Middle frontal gyrus (tissue), 1 donor: ENCODE measurements at regions not wholly inside any gene's neighbourhood (a gene's known extent, or its start where the extent isn't known, plus 50 kb on each side); places are given as distances from the start of the nearest gene placed in this dataset.

Experiments
- DNase-seq: peaks from one replicate; pipeline ENCODE4 v3.0.0-alpha.2; 2015; ENCODE audit warnings: low spot score; ENCODE audit errors: extremely low spot score

DNA sequence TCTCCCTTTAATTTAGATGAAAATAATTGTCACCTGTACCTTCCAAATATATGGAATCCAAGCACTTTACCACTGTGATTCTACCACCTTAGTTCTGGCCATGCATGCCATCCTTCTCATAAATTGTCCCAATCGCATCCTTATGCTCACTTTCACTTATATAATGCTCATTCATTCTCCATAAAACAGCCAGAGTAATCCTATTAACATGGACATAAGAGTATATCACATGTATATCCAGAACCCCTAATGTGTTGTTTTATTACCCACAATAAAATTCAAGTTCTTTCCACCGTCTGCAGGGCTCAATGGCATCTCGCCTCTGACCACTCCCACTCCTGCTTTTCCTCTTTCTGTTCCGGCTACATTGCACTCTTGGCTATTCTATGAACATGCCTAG is 597.5 kb upstream of the MIR17HG start:
- DNase-seq: no peak

DNA sequence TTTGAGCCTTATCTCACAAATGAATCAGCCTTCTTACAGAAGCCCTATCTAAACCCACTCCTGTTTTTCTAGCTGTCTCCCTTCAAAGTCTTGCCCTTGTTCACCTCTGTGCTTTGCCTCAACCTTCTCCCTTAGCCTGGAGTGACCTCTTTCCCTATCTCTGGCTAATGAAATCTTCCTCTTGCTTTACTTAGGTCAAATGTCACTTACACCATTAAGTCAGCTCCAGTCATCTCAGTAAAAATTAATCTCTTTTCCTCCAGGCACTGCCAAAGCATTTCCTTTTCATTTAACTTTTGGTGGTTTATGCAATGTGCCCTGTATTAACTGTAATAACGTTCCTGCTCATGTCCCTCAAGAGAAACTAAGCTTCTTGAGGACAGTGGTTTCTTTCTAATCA is 596.5 kb upstream of the MIR17HG start:
- DNase-seq: no peak

DNA sequence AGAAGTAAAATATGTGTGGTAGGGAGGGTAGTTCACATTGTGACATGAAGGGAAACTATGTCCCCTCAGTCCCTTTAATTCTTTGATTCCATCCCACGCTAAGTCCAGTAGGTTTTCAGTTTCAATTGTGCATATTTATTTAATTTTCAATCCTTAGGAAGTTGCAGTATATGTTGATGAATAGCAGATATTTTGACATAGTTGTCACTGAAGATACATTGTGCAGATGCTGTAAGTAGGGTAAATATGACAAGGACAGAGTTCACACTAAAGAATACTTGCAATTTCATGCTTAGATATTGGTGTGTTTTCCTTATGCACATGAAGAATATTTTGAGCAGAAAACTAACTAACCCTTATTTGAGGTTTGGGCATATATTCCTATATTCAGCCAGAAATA is 595.4 kb upstream of the MIR17HG start:
- DNase-seq: no peak

DNA sequence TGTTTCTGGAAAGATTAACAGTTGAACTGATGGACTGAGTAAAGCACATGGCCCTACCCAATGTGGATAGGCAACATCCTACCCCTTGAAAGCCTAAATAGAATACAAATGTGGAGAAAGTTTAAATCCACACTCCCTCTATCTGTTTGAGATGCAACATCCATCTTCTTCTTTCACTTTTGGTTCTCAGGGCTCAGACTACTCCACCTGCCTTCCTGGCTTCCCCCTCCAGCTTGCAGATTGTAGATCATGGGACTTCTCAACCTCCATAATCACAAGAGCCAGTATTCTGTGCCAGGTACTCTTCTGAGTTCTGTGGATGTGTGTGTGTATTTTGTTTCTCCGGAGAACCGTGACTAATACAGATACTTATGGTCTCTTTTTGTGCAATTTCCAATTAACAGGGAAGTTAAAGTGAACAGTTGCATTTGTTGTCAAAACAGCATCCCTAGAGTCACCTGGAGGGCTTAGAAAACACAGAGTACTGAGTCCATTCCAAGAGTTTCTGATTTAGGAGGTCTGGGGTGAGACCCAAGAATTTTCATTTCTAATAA is 590.3 kb upstream of the MIR17HG start:
- no peak for DNase-seq

DNA sequence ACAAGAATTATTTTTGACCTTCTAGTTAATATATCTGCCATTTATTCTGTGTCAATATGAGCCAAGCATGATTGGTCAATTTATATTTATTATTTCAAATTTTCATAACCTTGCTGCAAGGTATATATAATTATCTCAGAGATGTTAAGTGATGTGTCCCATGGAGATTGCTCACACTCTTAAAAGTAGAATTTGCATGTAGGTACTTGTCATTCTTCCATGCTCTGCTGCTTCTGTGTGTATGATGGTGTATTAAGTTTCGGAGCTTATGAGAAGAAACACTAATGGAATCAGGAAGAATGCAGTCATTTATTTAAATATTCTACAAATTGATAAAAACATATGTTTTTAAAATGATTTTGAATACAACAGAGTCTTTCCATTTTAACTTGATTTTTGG is 586.8 kb upstream of the MIR17HG start:
- DNase-seq: no peak

DNA sequence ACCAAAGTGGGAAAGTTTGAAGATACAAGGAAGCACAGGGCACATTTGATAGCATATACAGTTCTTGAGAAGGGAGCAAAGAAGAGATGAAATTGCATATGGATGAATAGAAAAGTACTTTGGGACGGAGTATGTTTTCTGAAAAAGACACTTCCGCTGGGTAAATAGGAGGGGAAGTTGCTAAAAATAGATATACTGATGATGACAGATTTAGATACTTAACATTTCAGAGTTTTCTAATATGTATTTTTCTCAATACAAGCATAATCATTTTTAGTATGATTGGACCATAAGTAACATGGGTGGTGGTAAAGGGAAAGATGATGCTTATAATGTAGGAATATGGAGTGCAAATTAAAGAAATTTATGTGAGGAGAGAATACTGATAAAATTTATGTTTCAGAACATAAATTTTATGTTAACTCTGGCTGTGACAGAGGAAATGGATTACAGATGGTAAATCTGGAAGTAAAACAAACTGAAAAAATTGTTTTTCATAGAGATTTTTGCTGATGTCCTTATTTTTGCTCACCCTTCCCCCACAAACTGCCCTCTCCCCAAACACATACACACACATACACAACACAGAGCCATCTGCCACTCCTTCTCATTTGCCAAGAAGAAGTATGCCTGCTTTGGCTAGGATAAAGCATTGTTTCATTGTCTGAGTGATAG is 583.9 kb upstream of the MIR17HG start:
- no peak for DNase-seq

DNA sequence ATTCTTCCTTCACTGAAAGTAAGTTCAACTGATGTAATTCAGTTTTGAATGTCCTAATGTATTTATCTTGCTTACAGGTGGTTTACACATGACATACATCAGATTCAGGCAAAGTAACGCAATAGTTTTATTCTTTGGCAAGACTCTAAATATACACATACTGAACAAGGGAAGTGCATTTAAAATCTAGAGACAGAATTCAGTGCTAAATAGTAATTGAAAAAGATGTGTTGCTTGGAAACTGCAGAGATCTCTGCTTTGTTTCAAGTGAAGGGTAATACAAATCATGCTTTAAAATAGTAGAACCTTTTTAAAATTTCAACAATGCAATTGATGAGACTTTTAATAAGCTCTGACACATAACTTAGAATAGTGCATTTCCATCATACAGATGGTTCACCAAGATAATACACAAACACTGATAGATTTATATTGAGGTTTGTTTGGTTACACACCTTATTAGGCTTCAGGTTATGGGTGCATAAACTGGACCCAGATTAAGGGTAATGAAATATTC is 581.0 kb upstream of the MIR17HG start:
- no peak for DNase-seq

DNA sequence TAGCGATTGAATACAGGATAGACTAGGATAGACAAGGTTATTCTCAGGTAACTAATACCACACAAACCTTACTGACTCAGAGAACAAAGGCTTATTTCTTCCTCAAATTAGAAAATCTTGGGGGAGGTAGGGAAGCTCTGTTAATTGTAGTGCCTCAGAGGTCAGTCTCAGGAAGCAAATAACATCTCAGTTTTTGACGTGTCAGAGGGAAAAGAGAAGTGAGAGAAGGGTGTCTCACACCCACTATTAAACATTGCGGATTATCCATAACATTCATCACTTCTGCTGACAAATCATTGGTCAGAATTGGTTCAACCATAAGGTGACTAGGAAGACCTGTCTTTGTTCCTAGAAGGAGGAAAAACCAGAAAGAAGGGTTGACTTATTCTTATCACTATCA is 579.4 kb upstream of the MIR17HG start:
- no peak for DNase-seq

DNA sequence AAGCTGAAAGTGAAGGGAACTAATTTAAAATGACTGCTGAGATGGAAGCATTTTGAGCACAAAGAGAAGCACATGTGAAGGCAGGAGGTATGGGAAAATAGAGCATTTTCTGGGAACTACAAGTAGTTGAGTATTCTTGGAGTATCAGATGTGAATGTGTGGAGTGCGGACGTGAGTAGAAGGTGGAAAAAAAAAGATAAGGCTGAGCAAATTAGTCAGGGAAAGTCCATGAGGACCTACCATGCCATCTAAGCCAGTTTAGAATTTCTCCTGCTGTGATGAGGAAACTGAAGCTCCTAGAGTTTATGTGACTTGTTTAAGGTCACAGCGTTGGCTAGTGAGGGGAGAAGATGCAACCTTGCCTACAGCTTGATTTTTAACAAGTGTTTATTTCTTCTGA is 578.1 kb upstream of the MIR17HG start:
- DNase-seq: no peak

DNA sequence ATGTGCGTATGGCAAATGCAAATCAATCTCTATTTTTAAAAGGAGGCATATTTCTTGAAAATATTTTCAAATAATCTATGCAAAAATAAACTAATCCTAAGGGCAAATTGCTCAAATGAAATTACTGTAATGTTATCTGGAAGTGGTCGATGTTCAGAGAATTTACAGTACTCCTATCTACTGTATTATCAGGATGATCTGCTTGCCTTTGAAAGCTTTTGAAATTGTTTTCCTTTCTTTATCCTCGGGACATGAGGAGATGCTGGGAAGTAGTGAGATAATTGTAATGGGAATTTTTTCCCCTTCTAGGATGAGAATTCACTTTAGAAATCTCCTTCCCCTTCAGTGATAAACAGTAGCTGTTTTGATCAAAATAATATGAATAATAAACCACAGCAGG is 577.2 kb upstream of the MIR17HG start:
- DNase-seq: no peak

DNA sequence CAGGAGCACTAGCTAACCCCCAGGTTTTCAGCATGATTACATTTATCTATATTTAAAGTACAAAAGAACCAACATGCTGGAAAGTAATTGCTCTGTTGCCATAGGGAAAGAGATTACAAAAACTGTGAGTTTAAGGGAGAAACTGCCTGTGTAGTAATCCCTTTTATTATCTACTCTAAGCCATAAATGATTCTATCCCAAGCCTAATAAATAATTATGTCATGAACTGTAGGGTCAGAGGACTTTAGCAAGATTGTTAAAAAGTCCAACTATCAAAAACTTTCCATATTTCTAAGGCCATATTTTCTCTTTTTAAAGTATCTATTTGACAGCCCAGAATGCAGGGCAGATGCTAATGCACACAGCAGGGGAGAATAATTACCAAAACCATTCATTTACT is 573.8 kb upstream of the MIR17HG start:
- DNase-seq: no peak

DNA sequence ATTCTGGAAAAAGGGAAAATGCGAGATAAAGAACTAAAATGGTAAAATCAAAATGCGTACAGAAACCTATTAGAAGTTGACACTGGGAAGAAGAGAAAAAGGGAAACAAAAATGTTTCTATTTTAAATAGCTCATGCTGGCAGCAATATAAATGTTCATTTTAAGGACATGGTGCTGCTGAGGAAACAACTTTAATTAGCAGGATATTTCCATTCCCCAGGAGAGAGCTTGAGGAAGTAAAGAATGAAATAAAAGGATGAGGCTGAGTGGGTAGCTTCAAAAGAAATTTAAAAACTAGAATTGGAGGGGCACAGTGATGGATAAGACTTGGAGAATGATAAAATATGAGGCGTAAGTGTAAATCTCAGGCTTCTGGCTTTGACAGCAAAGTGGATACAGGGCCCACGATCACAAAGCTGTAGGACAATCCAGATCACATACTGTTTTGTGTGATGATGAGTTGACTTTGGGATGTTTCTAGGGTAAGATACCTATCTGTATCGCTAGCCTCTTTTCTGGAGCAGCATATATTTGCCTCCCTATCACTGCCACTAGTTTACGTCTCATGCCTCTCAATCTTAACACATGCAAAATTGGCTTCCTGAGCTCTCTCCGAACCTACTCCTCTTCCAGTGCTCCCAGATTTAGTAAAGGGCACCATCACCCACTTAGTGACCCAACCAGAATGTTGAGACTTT is 571.3 kb upstream of the MIR17HG start:
- no peak for DNase-seq

DNA sequence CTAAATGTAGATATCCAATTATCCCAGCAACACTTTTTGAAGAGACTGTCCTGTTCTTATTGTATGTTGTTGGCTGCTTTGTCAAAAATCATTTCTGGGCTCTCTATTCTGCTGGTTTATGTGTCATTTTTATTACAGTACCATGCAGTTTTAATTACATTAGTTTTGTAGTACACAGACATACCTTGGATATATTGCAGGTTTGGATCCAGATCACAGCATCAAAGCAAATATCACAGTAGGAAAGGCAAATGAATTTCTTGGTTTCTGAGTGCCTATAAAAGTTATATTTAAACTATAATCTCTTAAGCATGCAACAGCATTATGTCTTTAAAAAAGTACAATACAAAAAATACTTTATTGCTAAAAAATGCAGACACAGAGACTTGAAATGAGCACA is 564.2 kb upstream of the MIR17HG start:
- DNase-seq: no peak

DNA sequence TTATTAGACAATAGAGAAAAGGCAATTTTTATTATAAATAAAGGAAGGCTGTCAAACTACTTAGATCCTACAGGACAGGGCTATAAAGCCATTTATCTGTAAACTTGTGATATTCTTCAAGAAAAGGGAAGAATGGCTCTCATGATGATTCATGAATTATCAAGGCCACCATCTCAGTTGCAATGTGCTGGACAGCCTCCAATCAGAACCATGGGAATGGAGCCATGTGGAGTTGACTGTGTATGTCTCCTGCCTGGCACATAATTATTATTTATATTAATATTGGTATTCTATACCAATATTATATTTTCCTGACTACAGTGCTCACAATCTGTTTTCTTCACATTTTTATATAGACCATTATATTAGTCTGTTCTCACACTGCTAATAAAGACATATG is 560.5 kb upstream of the MIR17HG start:
- no peak for DNase-seq

DNA sequence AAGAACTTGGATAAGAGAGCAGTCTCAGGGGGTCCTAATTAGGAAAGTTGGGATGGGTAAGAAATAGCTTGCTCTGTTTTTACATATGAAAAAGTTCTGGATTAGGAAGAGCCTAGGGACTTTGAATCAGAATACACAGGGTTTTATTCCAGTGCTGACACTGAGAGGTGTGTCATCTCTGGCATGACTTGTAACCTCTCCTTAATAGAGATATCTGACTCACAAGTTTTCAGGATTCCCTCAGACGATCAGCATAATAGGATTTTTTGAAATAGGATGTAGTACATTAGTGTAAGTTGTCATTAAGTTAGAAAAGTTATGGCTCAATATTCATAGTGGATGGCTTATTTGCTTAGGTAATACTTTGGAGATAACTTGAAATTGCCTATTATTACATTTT is 555.2 kb upstream of the MIR17HG start:
- no peak for DNase-seq

DNA sequence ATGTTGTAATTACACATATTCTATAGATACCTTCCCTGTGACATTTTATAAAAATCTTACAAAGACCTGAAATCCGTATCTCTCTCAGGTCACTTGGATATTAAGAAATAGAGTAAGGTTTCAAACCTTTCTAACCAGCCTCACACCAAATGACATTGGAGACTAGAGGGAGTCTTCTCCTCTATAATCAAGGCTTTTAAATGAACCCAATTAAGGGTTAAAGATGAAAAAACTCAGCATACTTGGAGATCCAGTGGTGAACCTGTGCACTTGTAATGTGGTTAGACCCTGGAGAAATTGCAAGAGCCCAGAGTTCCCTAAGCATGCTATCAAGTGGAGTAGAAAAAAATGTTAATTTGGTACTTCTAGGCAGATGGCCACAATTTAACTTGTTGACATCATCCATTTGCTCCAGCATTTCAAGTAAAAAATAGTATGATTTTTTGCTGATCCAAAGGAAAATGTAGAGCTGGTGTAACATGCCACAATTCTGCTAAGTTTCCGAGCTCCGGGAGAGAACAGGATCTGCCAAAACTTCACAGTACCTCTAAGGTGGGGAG is 554.1 kb upstream of the MIR17HG start:
- DNase-seq: no peak

DNA sequence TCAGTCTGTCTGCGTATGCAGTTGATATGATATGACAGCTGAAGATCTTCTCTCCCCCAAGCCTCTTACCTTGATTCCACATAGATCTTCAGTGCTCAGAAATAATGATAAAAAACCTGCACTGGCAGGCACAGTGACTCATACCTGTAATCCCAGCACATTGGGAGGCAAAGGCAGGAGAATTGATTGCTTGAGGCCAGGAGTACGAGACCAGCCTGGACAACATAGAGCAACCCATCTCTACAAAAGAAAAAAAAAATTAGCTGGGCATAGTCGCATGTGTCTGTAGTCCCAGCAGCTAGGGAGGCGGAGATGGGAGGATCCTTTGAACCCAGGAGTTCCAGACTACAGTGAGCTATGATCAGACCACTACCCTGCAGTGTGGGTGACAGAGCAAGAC is 551.0 kb upstream of the MIR17HG start:
- DNase-seq: no peak

DNA sequence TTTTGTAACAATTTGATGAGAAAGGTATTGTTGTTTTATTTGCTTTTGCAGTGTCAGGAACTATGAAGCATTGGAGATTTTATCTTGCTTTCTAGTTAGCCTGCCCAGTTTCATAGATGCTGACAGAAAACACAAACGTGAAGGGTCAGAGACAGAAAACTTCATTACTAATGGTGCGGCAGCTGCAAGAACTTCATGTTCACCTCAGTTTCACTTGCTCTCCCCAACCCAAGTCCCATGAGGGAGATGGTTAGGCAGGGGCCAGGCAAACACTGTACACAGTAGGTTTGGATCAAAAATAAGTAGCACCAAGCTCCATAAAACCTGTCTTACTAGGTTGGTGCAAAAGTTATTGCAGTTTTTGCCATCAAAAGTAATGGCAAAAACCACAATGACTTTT is 550.2 kb upstream of the MIR17HG start:
- no peak for DNase-seq

DNA sequence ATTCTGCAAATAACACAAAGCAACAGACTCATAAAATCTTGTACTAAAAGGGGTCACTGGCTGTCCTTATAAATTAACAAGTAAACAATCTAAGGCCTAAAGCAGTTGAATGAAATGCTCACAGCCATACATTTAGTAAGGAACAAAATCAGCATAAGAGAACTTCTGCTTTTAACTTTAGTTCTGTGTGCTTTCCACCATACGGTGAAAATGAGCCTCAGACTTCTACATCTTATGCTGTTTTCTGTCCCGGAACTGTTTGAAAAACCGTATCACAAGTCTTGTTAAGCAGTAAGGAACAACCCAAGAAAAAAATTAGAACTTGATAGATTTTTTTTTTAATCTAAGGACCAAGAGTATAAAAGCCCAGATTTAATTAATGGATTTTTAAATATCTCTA is 549.1 kb upstream of the MIR17HG start:
- DNase-seq: no peak

DNA sequence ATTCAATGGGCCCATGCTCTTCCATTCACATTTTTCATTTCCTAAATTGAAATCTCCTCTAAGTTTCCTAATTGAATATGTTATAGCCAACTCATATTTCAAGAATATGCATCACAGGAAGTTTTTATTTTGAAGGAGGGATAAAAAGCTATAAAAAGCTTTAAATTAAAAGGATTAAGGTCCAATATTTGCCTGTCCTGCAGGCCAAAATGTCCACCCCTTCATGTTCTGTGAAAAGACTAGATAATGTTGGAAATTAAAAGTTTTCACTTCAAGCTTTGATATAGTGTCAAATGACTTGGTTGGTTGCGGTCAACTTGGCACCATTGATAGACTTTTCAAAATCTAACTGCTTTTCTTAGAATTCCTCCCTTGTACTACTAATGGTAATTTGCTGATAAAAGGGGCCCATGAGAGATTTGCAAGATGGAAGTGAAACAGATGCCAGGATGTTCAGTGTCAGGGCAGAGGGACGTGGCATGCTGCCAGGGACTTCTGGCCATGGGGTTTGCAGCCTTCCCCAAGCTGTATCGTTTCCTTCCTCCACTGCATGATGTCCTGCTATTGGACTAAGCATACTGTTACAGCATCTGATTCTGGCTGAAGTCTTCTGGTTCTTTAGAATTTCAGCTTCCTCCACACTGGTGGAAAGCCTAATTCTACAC is 547.3 kb upstream of the MIR17HG start:
- DNase-seq: no peak

DNA sequence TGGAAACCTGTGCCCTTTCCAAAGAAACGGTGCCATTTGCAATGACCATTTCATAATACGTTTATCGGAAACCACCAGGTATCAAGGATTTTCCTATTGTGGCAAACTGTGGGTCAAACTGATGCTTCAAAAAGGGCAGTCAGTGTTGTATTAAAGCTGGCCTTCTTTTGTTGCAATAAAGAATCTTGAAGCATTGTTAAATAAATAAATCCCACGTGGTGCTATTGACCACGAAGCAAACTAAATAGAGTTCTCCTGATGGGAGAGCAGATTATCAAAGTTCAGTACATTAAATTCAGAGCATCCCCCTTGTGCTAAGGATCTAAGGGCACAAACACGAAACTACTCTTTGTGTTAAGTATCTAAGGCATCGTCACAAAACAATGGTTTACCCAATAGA is 545.9 kb upstream of the MIR17HG start:
- no peak for DNase-seq

DNA sequence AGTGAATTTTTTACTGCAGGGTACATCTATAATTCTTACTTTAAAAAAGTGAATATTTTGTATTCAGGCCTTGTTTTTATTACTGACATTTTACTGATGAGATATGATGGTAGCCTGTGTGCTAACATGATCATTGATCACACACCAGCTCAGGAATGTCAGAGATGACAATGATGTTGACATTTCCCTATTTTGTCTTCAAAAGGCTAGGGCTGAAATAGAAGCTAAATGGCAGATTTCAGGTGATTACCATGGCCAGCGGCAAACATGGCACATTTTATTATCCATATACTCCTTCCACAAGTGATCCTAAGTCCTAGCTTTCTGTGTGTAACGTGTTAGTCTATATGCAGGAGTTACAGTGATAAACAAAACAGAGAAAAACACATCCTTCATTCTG is 544.3 kb upstream of the MIR17HG start:
- no peak for DNase-seq
